ENCODE measurements at regions not wholly inside any gene's neighbourhood (a gene's known extent, or its start where the extent isn't known, plus 50 kb on each side); places are given as distances from the start of the nearest gene placed in this dataset.

- no peak for DNase-seq (ENCODE audit: low spot score)
Observed at GRCh38 chr16:35170610-35171009, 1711.2 kb downstream of the TP53TG3F start.

- DNase-seq (ENCODE audit: low spot score): no peak
Observed at GRCh38 chr16:35171106-35171505, 1711.7 kb downstream of the TP53TG3F start.

- no peak for DNase-seq (ENCODE audit: low spot score)
Observed at GRCh38 chr16:35173295-35173694, 1713.9 kb downstream of the TP53TG3F start.

GRCh38 chr16:35174016-35174415 lies 1714.6 kb downstream of the TP53TG3F start:
- DNase-seq (ENCODE audit: low spot score): no peak

GRCh38 chr16:35176449-35176848 lies 1717.0 kb downstream of the TP53TG3F start:
- no peak for DNase-seq (ENCODE audit: low spot score)

GRCh38 chr16:35177851-35178250 lies 1718.4 kb downstream of the TP53TG3F start:
- no peak for DNase-seq (ENCODE audit: low spot score)

- DNase-seq (ENCODE audit: low spot score): no peak
Observed at GRCh38 chr16:35180970-35181369, 1721.6 kb downstream of the TP53TG3F start.

GRCh38 chr16:35181422-35182030 lies 1722.1 kb downstream of the TP53TG3F start:
- no peak for DNase-seq (ENCODE audit: low spot score)

GRCh38 chr16:35182043-35182677 lies 1722.7 kb downstream of the TP53TG3F start:
- DNase-seq (ENCODE audit: low spot score): no peak

GRCh38 chr16:35182943-35183550 lies 1723.6 kb downstream of the TP53TG3F start:
- no peak for DNase-seq (ENCODE audit: low spot score)

- no peak for DNase-seq (ENCODE audit: low spot score)
Observed at GRCh38 chr16:35184356-35184870, 1725.0 kb downstream of the TP53TG3F start.

- DNase-seq (ENCODE audit: low spot score): no peak
Observed at GRCh38 chr16:35185366-35186044, 1726.1 kb downstream of the TP53TG3F start.

GRCh38 chr16:35186045-35186759 lies 1726.8 kb downstream of the TP53TG3F start:
- no peak for DNase-seq (ENCODE audit: low spot score)

GRCh38 chr16:35187665-35188225 lies 1728.3 kb downstream of the TP53TG3F start:
- no peak for DNase-seq (ENCODE audit: low spot score)

GRCh38 chr16:35188288-35189155 lies 1729.1 kb downstream of the TP53TG3F start:
- DNase-seq (ENCODE audit: low spot score): no peak

GRCh38 chr16:35192993-35193392 lies 1733.6 kb downstream of the TP53TG3F start:
- DNase-seq (ENCODE audit: low spot score): no peak

GRCh38 chr16:35193956-35194355 lies 1734.5 kb downstream of the TP53TG3F start:
- DNase-seq (ENCODE audit: low spot score): no peak

GRCh38 chr16:35194681-35195080 lies 1735.3 kb downstream of the TP53TG3F start:
- no peak for DNase-seq (ENCODE audit: low spot score)

- DNase-seq (ENCODE audit: low spot score): no peak
Observed at GRCh38 chr16:35195173-35195863, 1735.9 kb downstream of the TP53TG3F start.

GRCh38 chr16:35195864-35196216 lies 1736.4 kb downstream of the TP53TG3F start:
- DNase-seq (ENCODE audit: low spot score): no peak
